Kidney epithelial cell (primary cell): ENCODE measurements at regions not wholly inside any gene's neighbourhood (a gene's known extent, or its start where the extent isn't known, plus 50 kb on each side); places are given as distances from the start of the nearest gene placed in this dataset.
A peak's percentile ranks its signal among the peaks of the same experiment; 100 is the strongest.

ENCODE experiments used
- DNase-seq: peaks from one replicate; pipeline ENCODE4 v3.0.0-alpha.2; 2010; ENCODE audit warnings: low read depth
- H3K27me3 ChIP-seq: 2 replicates; pipeline ENCODE4 v1.6.0; 2011; ENCODE audit warnings: low read length; ENCODE audit not compliant: control insufficient read depth, insufficient read depth
- H3K36me3 ChIP-seq: 2 replicates; pipeline ENCODE4 v1.5.1; 2011; ENCODE audit warnings: low read length; ENCODE audit not compliant: control insufficient read depth, insufficient read depth
- H3K4me3 ChIP-seq: 2 replicates; pipeline ENCODE4 v1.5.1; 2011; ENCODE audit warnings: low read depth, mild to moderate bottlenecking, control low read depth, low read length
- CTCF ChIP-seq: IDR thresholded peaks from 2 replicates; pipeline ENCODE4 v1.5.1; 2011; ENCODE audit warnings: mild to moderate bottlenecking, moderate library complexity, low read length, control low read depth, inconsistent platforms; ENCODE audit not compliant: insufficient read depth, poor library complexity, severe bottlenecking

- no peak overlapping the region for H3K4me3 ChIP-seq
- no peaks in the 10 kb centered on the region for H3K36me3 ChIP-seq
- no peak for TF ChIP-seq CTCF
- H3K27me3 ChIP-seq: no peaks in the 10 kb centered on the region
- DNase-seq: no peak
Measured at GRCh38 chr3:82143661-82144412, 382.4 kb upstream of the GBE1 start.

- Histone ChIP-seq H3K27me3 (no peaks in the 10 kb centered on the region), H3K4me3 (no peak overlapping the region), H3K36me3 (no peaks in the 10 kb centered on the region)
- no peak for TF ChIP-seq CTCF
- no peak for DNase-seq
Measured at GRCh38 chr3:82141592-82141991, 380.1 kb upstream of the GBE1 start.

GRCh38 chr3:82137861-82138260 is 376.4 kb upstream of the GBE1 start:
- H3K27me3 ChIP-seq: no peaks in the 10 kb centered on the region
- no peak for DNase-seq
- no peak for TF ChIP-seq CTCF
- no peaks in the 10 kb centered on the region for H3K36me3 ChIP-seq
- H3K4me3 ChIP-seq: no peak overlapping the region

- DNase-seq: no peak
- H3K36me3 ChIP-seq: no peaks in the 10 kb centered on the region
- no peak overlapping the region for H3K4me3 ChIP-seq
- no peak for TF ChIP-seq CTCF
- H3K27me3 ChIP-seq: no peaks in the 10 kb centered on the region
Measured at GRCh38 chr3:82137050-82137449, 375.6 kb upstream of the GBE1 start.

- DNase-seq: peak; percentile 12
- Histone ChIP-seq H3K36me3 (no peaks in the 10 kb centered on the region), H3K27me3 (no peaks in the 10 kb centered on the region), H3K4me3 (no peak overlapping the region)
- peak; percentile 76 for TF ChIP-seq CTCF
Measured at GRCh38 chr3:82133070-82133606, 371.7 kb upstream of the GBE1 start.
